Activated CD8-positive, alpha-beta T cell treated with anti-CD3 and anti-CD28 coated beads, Interleukin-2, amount 10 ng/mL, durations not matched to agents 7 days and 5 days (primary cell): ENCODE measurements at regions not wholly inside any gene's neighbourhood (a gene's known extent, or its start where the extent isn't known, plus 50 kb on each side); places are given as distances from the start of the nearest gene placed in this dataset.
"Not testable (repeated sequence)": the region's sequence is repeated elsewhere in the genome, so short reads cannot be mapped to it uniquely, and the experiment has no call there.

ENCODE experiments used
- ATAC-seq: fragments of 150-1000 bp; cut with Tn5 transposase; one replicate; pipeline ENCODE4 v1.10.0; 2021; ENCODE audit warnings: moderate library complexity
- CTCF ChIA-PET: fragments of 350-600 bp; sonication (Branson Sonifier 250); formaldehyde crosslinking; loops from one replicate; lab custom pipeline; 2021; ENCODE audit warnings: antibody characterized with exemption; lab: Charles Lee
- POLR2A ChIA-PET: fragments of 350-600 bp; sonication (Branson Sonifier 250); formaldehyde crosslinking; loops from one replicate; lab custom pipeline; 2021; ENCODE audit warnings: antibody characterized with exemption; lab: Charles Lee
- DNase-seq: peaks from one replicate; pipeline ENCODE4 v3.0.0-alpha.2; 2020
- H3K27ac Mint-ChIP-seq: one replicate; pipeline ENCODE4 v1.8.0; 2021; ENCODE audit warnings: mild to moderate bottlenecking, mixed read lengths
- H3K27me3 Mint-ChIP-seq: one replicate; pipeline ENCODE4 v1.8.0; 2021; ENCODE audit warnings: low read depth, mixed read lengths
- H3K36me3 Mint-ChIP-seq: one replicate; pipeline ENCODE4 v1.8.0; 2021; ENCODE audit warnings: low read depth, mixed read lengths
- H3K4me1 Mint-ChIP-seq: one replicate; pipeline ENCODE4 v1.8.0; 2021; ENCODE audit warnings: low read depth, mixed read lengths
- H3K4me3 Mint-ChIP-seq: one replicate; pipeline ENCODE4 v1.8.0; 2021; ENCODE audit warnings: mild to moderate bottlenecking, mixed read lengths
- H3K9me3 Mint-ChIP-seq: one replicate; pipeline ENCODE4 v1.8.0; 2022; ENCODE audit warnings: mixed read lengths; ENCODE audit not compliant: insufficient read depth

DNA sequence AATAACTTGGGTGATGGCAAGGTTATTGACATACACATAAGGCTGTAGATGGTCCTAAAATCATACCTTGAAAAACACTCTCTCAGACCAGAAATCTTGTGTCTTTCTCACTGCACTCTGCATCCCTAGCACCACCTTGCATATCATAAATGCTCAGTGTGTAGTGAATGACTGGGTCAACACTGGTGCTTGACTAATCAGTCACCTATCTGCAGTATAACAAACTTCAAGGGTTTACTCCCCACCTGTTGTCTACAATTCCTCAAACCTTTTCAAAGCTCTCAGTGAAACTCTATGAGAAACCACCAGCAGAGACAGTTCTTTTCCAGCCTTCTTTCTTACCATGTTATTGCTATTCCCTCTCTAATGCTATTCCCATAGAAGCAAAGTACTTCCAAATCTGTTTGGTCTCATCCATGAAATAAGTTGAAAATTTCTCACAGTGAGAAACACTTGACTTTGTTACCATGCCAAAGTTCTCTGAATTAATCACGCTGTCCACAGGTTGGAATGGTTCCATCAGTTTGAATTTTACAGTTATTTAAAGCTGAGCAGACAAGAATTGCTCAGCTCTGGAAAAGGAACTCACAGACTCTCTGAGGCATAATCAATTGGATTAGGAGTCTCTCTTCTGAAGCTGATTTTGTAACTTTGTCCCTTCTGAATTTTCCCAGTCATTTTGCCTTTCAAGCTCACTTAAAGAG lies 104.8 kb upstream of the EYA4 start:
- ChIA-PET POLR2A (no interaction called here), CTCF (no interaction called here)
- H3K4me3 Mint-ChIP-seq = no peak overlapping the region
- no peaks in the 10 kb centered on the region for H3K4me1 Mint-ChIP-seq
- no peak for DNase-seq
- no peaks in the 10 kb centered on the region for H3K36me3 Mint-ChIP-seq
- H3K27ac Mint-ChIP-seq = no peak overlapping the region
- no peaks in the 10 kb centered on the region for H3K27me3 Mint-ChIP-seq
- ATAC-seq = no peak
- H3K9me3 Mint-ChIP-seq = no peaks in the 10 kb centered on the region

DNA sequence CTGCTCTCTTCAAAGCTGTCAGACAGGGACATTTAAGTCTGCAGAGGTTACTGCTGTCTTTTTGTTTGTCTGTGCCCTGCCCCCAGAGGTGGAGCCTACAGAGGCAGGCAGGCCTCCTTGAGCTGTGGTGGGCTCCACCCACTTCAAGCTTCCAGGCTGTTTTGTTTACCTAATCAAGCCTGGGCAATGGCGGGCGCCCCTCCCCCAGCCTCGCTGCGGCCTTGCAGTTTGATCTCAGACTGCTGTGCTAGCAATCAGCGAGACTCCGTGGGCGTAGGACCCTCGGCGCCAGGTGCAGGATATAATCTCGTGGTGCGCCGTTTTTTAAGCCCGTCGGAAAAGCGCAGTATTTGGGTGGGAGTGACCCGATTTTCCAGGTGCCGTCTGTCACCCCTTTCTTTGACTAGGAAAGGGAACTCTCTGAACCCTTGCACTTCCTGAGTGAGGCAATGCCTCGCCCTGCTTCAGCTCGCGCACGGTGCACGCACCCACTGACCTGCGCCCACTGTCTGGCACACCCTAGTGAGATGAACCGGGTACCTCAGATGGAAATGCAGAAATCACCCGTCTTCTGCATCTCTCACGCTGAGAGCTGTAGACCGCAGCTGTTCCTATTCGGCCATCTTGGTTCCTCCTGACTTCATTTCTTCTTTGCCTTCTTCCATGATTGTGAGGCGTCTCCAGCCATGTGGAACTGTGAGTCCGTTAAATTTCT lies 93.5 kb upstream of the EYA4 start:
- ATAC-seq, POLR2A ChIA-PET, H3K27ac Mint-ChIP-seq, CTCF ChIA-PET, H3K27me3 Mint-ChIP-seq, H3K4me3 Mint-ChIP-seq, H3K9me3 Mint-ChIP-seq, DNase-seq, H3K4me1 Mint-ChIP-seq, H3K36me3 Mint-ChIP-seq: not testable (repeated sequence)

DNA sequence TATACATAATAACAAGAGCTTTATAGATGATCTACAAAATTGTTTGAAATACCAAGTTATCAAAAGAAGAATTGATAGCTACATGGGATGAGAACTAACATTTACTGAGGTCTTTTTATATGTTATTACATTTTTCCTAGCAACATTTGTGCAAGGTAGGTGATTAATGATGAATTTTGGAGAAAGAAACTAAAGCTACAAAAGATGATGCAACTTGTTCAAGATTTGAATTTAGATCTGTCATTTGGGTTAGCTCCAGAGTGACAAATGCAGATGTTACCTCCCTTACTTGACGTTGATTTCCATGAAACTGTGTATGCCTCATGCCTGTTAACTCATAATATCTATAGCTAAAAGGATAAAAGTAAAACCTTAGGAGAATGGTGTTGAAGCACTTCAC lies 84.5 kb upstream of the EYA4 start:
- Mint-ChIP-seq H3K27me3 (no peaks in the 10 kb centered on the region), H3K9me3 (no peaks in the 10 kb centered on the region), H3K36me3 (no peaks in the 10 kb centered on the region), H3K27ac (no peak overlapping the region), H3K4me1 (no peaks in the 10 kb centered on the region), H3K4me3 (no peak overlapping the region)
- CTCF ChIA-PET = no interaction called here
- DNase-seq (no peak), ATAC-seq (no peak)
- POLR2A ChIA-PET = no interaction called here

DNA sequence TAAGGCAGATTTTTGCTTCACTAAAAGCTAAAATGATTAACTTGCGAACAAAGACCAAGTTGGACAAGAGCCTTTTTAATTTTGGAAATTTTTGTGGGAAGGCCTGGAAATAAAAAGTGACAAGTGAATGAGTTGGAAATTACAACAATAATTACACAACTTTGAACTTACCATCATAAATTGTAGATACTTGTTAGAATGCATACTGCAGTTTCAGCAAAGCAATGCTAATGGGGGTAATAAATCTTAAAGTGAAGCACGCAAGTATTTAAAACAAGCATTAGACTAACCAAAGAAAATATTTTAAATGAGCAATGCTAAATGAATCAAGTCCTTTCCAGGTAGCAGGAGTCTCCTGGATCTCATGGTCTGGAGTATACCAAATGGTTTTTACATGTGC lies 83.2 kb upstream of the EYA4 start:
- DNase-seq (no peak), ATAC-seq (no peak)
- H3K9me3 Mint-ChIP-seq = no peaks in the 10 kb centered on the region
- H3K36me3 Mint-ChIP-seq = no peaks in the 10 kb centered on the region
- H3K4me1 Mint-ChIP-seq = no peaks in the 10 kb centered on the region
- no peak overlapping the region for H3K4me3 Mint-ChIP-seq
- POLR2A ChIA-PET = no interaction called here
- no peaks in the 10 kb centered on the region for H3K27me3 Mint-ChIP-seq
- no peak overlapping the region for H3K27ac Mint-ChIP-seq
- CTCF ChIA-PET = no interaction called here

DNA sequence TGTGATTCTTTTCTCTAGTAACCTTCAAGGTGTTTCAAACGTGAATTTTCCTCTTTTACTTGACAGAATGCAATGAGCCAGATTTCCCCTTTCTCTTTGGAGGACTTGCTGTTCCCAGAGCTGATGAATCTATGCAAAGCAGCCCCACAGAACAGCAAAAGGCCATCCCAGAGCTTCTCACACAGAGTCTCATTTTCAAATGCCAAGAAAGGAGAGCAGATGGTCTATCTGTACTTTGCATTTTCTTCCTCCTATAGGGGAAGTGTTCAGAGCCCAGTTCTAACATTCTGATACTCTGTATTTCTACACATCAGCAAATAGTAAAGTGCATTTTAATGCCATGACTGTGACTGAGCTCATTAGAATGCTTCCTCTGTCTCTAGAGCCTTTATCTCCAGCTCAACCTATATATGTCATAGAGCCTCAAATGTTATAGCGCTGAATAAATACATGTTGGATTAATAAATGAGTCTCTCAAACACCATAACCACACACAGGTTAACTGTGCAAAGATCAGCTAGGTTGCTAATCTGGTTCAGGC lies 81.8 kb upstream of the EYA4 start:
- no peaks in the 10 kb centered on the region for H3K36me3 Mint-ChIP-seq
- POLR2A ChIA-PET = no interaction called here

DNA sequence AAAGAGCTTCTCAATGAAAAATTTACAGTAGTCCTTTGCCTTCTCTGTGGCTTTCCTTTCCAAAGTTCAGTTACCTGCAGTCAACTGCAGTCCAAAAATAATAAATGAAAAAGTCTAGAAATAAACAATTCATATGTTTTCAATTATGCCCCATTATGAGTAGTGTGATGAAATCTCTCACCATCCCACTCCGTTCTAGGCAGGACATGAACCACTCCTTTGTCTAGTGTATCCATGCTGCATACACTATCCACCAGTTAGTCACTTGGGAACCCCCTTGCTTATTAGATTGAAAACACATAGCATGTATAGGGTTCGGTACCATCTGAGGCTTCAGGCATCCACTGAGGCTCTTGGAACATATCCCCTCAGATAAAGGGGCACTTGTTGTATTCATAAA lies 80.6 kb upstream of the EYA4 start:
- Mint-ChIP-seq H3K4me3 (no peak overlapping the region), H3K27me3 (no peaks in the 10 kb centered on the region), H3K4me1 (no peaks in the 10 kb centered on the region), H3K36me3 (no peaks in the 10 kb centered on the region), H3K27ac (no peak overlapping the region), H3K9me3 (no peaks in the 10 kb centered on the region)
- CTCF ChIA-PET = no interaction called here
- DNase-seq (no peak), ATAC-seq (no peak)
- POLR2A ChIA-PET = no interaction called here

More for the DNA sequence above, 81.8 kb upstream of the EYA4 start:
- DNase-seq (no peak), ATAC-seq (no peak)
- Mint-ChIP-seq H3K4me3 (no peak overlapping the region), H3K27me3 (no peaks in the 10 kb centered on the region), H3K4me1 (no peaks in the 10 kb centered on the region), H3K9me3 (no peaks in the 10 kb centered on the region), H3K27ac (no peak overlapping the region)
- CTCF ChIA-PET = no interaction called here

DNA sequence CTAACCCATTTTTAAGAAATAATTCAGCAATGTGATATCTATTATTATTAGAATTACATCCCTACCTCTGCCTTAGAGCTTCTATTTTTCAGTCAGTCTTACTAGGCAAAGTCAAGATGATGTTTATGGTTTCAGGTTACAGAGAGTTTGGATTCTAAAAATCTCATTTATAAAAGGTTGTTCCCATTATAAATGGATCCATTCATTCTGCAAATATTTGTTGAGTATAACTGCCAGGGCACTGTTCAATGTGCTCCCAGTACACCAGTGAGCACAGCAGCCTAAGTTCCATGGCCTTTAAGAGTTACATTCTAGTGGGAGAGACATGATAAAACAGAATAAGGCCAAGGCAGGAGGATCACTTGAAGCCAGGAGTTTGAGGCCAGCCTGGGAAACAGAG lies 75.9 kb upstream of the EYA4 start:
- no peak overlapping the region for H3K4me3 Mint-ChIP-seq

DNA sequence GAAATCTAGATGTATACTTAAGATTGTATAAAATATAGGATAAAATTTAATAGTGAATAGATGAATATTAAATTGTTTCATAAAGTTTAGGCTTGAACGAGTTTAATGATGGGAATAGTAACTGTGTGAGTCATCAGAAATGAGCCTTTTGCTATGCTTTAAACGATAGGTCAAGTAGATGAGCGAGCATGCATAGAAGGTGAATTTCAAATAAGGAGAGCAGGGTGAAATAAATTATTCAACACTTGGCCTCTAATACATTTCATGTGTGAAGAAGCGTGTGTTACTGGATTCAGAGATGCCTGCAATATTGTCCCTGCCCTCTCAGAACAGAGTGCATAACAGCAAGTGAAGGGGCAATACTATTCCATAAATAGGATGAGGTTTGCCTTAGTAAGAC lies 74.4 kb upstream of the EYA4 start:
- POLR2A ChIA-PET = no interaction called here
- no peaks in the 10 kb centered on the region for H3K4me1 Mint-ChIP-seq
- no peaks in the 10 kb centered on the region for H3K27me3 Mint-ChIP-seq
- ATAC-seq (no peak), DNase-seq (no peak)
- H3K9me3 Mint-ChIP-seq = no peaks in the 10 kb centered on the region
- CTCF ChIA-PET = no interaction called here
- no peaks in the 10 kb centered on the region for H3K36me3 Mint-ChIP-seq
- no peak overlapping the region for H3K4me3 Mint-ChIP-seq
- no peak overlapping the region for H3K27ac Mint-ChIP-seq

More for the DNA sequence above, 75.9 kb upstream of the EYA4 start:
- Mint-ChIP-seq H3K36me3 (no peaks in the 10 kb centered on the region), H3K27ac (no peak overlapping the region), H3K4me1 (no peaks in the 10 kb centered on the region), H3K27me3 (no peaks in the 10 kb centered on the region), H3K9me3 (no peaks in the 10 kb centered on the region)
- ChIA-PET CTCF (no interaction called here), POLR2A (no interaction called here)
- ATAC-seq (no peak), DNase-seq (no peak)

DNA sequence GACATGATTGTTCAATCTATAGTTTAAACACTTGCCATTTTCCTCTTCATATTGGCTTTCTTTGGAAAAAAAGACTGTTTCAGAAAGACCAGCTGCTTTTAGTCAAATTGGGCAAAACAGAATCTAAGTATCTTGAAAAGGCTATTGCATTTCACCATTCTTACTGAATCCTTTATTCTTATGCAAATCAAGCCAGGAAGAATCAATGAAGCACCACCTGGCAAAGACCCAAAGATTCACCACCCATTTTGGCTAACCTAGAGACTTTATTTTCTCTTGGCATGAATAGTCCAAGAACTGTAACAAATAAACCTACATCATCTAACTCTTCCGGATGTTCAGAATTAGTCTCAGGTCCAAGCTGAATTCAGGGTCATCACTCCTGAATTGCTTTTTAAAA lies 71.3 kb upstream of the EYA4 start:
- H3K27ac Mint-ChIP-seq = no peak overlapping the region
- no peak for DNase-seq
- no peaks in the 10 kb centered on the region for H3K27me3 Mint-ChIP-seq
- no peaks in the 10 kb centered on the region for H3K9me3 Mint-ChIP-seq
- no peaks in the 10 kb centered on the region for H3K36me3 Mint-ChIP-seq
- H3K4me3 Mint-ChIP-seq = no peak overlapping the region
- no peak for ATAC-seq
- H3K4me1 Mint-ChIP-seq = no peaks in the 10 kb centered on the region
- POLR2A ChIA-PET = no interaction called here
- CTCF ChIA-PET = no interaction called here

DNA sequence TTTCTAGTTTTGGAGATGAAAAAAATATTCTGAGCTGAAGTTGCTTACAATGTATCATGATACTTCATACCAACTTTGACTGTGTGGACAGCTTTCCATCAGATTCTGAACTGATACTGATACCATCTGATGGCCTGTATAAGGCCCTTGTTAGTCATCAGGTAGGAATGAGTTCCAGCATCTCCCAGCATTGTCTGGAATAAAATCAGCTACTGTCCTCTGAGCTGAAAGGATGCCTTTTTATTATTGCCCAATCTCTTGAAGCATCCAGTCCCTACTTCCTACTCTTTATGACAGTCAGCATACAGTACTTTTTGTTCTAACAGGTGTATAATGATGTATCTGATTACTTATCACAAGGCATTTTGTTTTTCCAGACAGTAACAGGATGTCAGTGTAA lies 70.6 kb upstream of the EYA4 start:
- ChIA-PET POLR2A (no interaction called here), CTCF (no interaction called here)
- no peaks in the 10 kb centered on the region for H3K4me1 Mint-ChIP-seq
- H3K27ac Mint-ChIP-seq = no peak overlapping the region
- H3K4me3 Mint-ChIP-seq = no peak overlapping the region
- H3K36me3 Mint-ChIP-seq = no peaks in the 10 kb centered on the region
- DNase-seq (no peak), ATAC-seq (no peak)
- no peaks in the 10 kb centered on the region for H3K9me3 Mint-ChIP-seq
- no peaks in the 10 kb centered on the region for H3K27me3 Mint-ChIP-seq

DNA sequence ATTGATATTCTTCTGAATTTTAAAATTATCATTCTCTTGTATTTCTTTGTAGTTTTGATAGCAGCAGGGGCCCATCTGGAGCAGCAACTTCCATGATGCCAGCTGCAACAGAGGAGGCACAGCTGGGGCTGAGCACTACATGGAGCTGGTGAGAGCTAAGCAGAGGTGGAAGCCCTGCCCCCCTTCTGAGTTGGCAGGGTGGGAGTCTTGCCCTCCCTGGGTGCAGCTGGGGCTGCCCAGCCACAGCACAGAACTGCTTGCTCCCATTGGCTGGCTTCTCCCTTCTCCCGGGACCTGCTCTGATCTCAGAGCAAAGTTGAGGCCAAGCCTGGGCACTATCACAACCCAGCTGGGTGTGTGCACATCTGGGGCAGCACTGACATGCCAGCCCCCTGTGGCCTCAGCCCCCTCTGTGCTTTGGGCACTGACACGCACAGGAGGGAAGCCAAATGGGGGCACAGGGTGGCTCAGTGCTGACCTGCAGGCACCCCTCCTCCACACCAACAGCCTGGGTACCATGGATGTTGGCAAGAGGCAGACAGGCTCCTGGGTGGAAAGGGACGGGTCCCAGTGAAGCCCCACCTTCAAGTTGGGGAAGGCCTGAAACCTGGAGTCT lies 69.1 kb upstream of the EYA4 start:
- H3K9me3 Mint-ChIP-seq = no peaks in the 10 kb centered on the region
- no peak overlapping the region for H3K27ac Mint-ChIP-seq
- no peak for ATAC-seq
- no peaks in the 10 kb centered on the region for H3K4me1 Mint-ChIP-seq
- H3K4me3 Mint-ChIP-seq = no peak overlapping the region
- ChIA-PET CTCF (no interaction called here), POLR2A (no interaction called here)
- no peak for DNase-seq
- H3K27me3 Mint-ChIP-seq = no peaks in the 10 kb centered on the region
- H3K36me3 Mint-ChIP-seq = no peaks in the 10 kb centered on the region

DNA sequence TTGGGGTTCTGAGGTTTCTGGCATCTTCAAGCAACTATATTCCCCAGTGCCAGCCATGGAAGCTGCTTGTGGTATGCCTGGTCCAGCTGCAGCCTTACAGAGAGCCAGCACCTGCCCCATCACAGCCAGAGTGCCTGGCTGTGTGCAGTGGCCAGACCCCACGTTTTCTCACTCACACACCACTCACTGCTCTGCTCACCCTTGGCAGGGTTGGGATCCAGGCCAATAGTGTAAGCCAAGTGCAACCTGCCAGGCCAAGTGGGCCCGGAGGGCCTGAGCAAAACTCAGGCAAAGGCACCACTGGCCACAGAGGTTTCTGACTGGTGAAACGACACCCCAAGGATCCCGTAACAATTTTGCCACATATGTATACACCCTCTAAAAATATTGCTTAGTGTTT lies 67.9 kb upstream of the EYA4 start:
- DNase-seq (no peak), ATAC-seq (no peak)
- Mint-ChIP-seq H3K9me3 (no peaks in the 10 kb centered on the region), H3K4me3 (no peak overlapping the region), H3K36me3 (no peaks in the 10 kb centered on the region), H3K27ac (no peak overlapping the region), H3K4me1 (no peaks in the 10 kb centered on the region), H3K27me3 (no peaks in the 10 kb centered on the region)
- CTCF ChIA-PET = no interaction called here
- POLR2A ChIA-PET = no interaction called here
